22Rv1 (cell line): ENCODE measurements at regions not wholly inside any gene's neighbourhood (a gene's known extent, or its start where the extent isn't known, plus 50 kb on each side); places are given as distances from the start of the nearest gene placed in this dataset.
A peak's percentile ranks its signal among the peaks of the same experiment; 100 is the strongest.
"Not testable (repeated sequence)": the region's sequence is repeated elsewhere in the genome, so short reads cannot be mapped to it uniquely, and the experiment has no call there.

ENCODE experiments used
- H3K27ac ChIP-seq: fragments of 450-650 bp; 2 replicates; pipeline ENCODE4 v1.5.1; 2017
- ZFX ChIP-seq: fragments of 450-650 bp; IDR thresholded peaks from 2 replicates; pipeline ENCODE4 v1.6.1; 2017; ENCODE audit warnings: antibody characterized with exemption, borderline replicate concordance
- TF ChIP-seq, protein P1 (sequence below): fragments of 450-650 bp; IDR thresholded peaks from 2 replicates; pipeline ENCODE4 v1.5.1; 2017; ENCODE audit warnings: mild to moderate bottlenecking

DNA sequence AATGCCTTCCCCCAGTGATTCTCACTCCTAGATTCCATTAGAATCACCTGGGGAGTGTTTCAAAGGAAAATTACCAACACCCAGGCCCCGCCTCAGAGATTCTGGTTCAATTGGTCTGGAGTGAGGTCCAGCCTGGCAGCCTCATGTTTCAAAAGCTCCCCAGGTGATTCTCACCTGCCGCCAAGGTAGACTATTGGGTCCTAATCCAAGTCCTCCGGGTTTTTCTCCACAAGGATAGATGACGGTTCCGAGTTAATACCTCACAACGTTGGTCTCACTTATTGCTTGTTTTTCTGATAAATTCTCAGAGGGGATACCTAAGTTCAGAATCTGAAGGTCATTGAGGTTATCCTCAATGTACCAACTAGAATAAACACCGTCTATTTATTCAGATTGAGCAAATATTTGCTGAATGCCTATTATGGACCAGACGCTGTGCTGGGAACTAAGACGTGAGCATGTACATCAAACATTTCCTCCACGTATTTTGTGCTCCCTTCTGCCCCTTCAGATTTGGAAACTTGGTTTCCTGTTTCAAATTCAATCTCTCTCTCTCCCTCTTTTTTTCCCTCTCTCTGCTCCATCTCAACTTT lies 97.5 kb downstream of the SEC16B start:
- peak overlapping the region; percentile 83 for H3K27ac ChIP-seq
- no peak for TF ChIP-seq ZFX
- TF ChIP-seq, protein P1, sequence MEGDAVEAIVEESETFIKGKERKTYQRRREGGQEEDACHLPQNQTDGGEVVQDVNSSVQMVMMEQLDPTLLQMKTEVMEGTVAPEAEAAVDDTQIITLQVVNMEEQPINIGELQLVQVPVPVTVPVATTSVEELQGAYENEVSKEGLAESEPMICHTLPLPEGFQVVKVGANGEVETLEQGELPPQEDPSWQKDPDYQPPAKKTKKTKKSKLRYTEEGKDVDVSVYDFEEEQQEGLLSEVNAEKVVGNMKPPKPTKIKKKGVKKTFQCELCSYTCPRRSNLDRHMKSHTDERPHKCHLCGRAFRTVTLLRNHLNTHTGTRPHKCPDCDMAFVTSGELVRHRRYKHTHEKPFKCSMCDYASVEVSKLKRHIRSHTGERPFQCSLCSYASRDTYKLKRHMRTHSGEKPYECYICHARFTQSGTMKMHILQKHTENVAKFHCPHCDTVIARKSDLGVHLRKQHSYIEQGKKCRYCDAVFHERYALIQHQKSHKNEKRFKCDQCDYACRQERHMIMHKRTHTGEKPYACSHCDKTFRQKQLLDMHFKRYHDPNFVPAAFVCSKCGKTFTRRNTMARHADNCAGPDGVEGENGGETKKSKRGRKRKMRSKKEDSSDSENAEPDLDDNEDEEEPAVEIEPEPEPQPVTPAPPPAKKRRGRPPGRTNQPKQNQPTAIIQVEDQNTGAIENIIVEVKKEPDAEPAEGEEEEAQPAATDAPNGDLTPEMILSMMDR: no peak

DNA sequence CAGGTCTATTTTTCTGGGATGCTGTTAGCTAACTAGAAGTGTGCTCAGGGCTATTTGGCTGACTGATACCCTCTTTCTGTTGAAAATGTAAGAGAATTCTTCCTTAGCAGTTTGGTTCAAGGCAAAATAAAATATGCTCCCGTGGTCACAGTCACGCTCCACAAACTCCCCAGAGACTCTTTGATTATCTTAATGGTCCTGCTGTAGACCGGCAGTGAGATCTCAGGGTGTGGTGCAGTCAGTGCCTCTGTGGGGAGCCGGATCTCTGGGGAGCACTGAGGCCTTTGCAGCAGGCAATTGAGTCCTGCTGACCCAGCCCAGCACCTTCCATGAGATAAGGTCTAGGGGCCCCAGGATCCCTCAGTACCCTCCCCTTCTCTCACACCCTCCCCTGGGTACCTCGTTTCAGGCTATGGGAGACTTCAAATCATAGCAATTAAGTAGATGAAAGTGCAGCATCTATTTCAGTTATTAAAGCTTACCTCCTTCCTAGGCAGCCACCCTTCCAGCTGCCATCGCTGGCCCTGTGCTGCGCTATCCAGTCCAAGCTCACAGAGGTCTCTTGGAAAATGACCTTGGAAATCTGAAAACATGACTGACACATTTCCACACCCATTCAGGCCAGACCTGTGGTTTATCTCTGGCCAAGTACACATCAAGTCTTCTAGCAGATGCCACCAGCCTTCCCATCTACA lies 98.1 kb downstream of the SEC16B start:
- H3K27ac ChIP-seq: peak overlapping the region; percentile 83
- TF ChIP-seq, protein P1: no peak
- TF ChIP-seq ZFX: no peak

DNA sequence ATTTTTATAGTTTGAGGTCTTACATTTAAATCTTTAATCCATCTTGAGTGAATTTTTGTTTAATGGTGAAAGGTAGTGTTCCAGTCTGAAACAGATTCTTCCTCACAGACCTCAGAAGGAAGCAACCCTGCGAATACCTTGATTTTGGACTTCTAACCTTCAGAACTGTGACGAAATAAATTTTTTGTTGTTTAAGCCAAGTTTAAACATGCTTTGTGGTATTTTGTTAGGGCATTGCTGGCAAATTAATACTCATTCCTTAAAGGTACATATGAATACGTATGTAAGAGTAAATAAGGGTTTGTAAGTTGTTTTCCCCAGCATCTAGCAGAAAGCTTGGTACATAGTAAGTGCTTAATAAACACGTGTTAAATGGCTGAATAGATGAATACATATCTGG lies 100.3 kb downstream of the SEC16B start:
- no peak overlapping the region for H3K27ac ChIP-seq
- no peak for TF ChIP-seq ZFX
- TF ChIP-seq, protein P1: no peak

DNA sequence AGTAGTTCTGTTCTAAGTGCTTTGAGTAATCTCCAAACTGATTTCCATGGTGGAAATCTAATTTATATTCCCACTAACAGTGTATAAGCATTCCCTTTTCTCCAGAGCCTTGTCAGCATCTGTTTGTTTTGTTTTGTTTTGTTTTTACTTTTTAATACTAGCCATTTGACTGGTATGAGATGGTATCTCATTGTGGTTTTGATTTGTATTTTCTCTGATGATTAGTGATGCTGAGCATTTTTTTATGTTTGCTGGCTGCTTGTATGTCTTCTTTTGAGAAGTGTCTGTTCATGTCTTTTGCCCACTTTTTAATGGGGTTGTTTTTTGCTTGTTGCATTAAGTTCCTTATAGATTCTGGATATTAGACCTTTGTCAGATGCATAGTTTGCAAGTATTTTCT lies 100.8 kb downstream of the SEC16B start:
- not testable (repeated sequence) for H3K27ac ChIP-seq

DNA sequence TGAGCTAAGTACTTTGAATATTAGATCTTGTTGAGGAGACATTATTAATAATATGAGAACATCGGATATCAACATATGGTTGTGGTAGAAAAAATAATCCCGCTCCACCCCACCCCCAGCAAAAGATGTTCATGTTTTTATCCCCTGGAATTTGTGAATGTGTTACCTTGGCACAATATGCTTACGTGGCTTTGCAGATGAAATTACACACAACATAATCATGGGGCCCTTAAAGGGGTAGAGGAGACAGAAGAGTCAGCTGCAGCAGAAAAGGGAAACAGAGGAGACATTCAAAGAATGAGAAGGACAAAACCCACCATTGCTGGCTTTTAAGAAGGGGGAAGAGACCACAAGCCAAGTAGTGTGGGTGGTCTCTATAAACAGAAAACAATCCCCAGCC lies 104.1 kb downstream of the SEC16B start:
- TF ChIP-seq, protein P1: no peak
- TF ChIP-seq ZFX: no peak

DNA sequence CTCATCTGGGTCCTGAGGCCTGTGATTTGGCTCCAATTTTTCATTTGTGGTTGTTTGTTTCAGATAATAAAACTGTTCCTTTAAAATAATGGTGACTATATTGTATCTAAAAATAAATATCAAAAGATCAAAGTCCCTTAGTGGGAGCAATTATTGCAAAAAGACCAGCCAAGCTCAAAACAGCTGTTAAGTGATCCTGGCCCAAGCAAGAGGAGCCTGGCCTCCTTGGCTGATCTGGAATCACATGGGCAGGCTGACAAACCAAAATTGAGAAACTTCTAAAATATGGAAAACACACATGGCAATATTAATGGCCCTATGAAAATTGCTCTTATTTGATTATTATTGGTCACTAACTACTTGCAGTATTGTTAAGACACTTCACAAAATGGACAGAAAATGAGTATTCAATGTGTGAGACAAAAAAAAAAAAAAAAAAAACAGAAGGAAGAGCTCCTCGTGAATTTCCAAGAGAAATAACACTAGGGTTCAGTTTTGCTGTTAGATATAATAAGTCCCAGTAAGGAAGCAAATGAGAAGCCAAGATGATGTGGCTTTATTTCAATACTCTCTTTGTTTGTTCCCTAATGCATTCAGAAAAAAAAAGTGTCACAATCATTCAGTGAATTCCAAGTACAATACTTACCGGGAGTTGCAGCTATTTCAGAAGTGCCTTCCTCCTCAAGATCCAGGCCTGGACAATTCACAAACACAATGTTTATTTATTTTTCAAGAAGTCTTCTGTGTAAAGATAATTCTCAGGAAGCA lies 105.1 kb downstream of the SEC16B start:
- H3K27ac ChIP-seq: no peak overlapping the region
- TF ChIP-seq ZFX: no peak
- TF ChIP-seq, protein P1: no peak; the same call in 1 of the 2 replicates

More for the DNA sequence above, 104.1 kb downstream of the SEC16B start:
- no peak overlapping the region for H3K27ac ChIP-seq

DNA sequence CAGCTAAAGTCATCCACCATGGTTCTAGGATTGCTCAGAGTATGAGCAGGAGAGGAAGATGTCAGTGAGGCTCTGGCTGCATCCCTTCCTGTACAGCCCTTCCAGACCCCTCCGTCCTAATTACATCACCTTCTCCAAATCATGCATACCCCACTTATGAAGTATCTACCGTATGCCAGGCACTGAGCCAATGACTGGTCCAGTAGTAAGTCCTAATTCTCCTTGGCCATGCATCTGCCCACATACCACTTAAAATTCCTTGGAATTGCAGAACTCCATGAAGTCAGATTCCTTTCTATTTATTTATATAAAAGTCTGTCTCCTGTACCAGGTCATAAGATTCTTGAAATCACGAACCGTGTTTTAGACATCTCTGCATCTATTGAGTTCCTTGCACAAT lies 106.1 kb downstream of the SEC16B start:
- no peak overlapping the region for H3K27ac ChIP-seq
- TF ChIP-seq ZFX: no peak
- TF ChIP-seq, protein P1: no peak
